Keratinocyte (primary cell): ENCODE measurements at regions not wholly inside any gene's neighbourhood (a gene's known extent, or its start where the extent isn't known, plus 50 kb on each side); places are given as distances from the start of the nearest gene placed in this dataset.

Experiments used
- EZH2 ChIP-seq: IDR thresholded peaks from one replicate; pipeline ENCODE4 v1.6.1; 2012; ENCODE audit warnings: inconsistent platforms, mild to moderate bottlenecking, low read length, moderate library complexity
- TF ChIP-seq, protein P1 (sequence below), 3 experiments: IDR thresholded peaks in 1 of 3; conservative IDR thresholded peaks in 1 of 3; optimal IDR thresholded peaks in 1 of 3; 2 replicates in 2 of 3; 3 replicates in 1 of 3; pipeline versions ENCODE3 to v1.5.1; 2011; ENCODE audit warnings: low read length in 3 of 3, mild to moderate bottlenecking in 3 of 3, moderate library complexity in 2 of 3, control low read depth in 1 of 3, inconsistent platforms in 1 of 3; ENCODE audit not compliant: insufficient read depth in 2 of 3; ENCODE audit errors: extremely low read depth in 1 of 3

DNA sequence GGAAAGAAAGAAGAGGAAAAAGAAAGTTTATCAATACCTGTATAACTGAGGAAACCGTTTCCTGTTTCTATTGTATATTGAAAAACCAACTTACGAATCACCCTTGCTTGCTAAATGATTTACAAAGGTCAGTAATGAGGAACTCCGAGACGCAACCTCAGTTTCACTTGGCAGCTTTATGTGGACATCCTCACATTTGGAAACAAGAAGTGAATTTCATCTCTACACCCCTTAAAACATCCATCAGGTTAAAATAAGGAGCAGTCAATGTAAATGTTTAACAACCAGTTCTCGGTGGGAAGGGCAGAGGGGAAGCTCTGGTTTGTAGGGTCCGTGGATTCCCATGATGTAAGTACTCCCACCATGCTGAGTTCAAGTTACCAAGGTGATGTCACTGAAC, 481.7 kb upstream of the RUNX1 start:
- TF ChIP-seq, protein P1, sequence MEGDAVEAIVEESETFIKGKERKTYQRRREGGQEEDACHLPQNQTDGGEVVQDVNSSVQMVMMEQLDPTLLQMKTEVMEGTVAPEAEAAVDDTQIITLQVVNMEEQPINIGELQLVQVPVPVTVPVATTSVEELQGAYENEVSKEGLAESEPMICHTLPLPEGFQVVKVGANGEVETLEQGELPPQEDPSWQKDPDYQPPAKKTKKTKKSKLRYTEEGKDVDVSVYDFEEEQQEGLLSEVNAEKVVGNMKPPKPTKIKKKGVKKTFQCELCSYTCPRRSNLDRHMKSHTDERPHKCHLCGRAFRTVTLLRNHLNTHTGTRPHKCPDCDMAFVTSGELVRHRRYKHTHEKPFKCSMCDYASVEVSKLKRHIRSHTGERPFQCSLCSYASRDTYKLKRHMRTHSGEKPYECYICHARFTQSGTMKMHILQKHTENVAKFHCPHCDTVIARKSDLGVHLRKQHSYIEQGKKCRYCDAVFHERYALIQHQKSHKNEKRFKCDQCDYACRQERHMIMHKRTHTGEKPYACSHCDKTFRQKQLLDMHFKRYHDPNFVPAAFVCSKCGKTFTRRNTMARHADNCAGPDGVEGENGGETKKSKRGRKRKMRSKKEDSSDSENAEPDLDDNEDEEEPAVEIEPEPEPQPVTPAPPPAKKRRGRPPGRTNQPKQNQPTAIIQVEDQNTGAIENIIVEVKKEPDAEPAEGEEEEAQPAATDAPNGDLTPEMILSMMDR (optimal IDR thresholded peaks at IDR 0.05 in 1 of 3, IDR thresholded peaks at IDR 0.05 in 1 of 3, conservative IDR thresholded peaks at IDR 0.05 in 1 of 3; ENCODE audit: extremely low read depth in 1 of 3, insufficient read depth in 2 of 3, low read length in 3 of 3): no peak
- no peak for TF ChIP-seq EZH2
